ENCODE measurements at regions not wholly inside any gene's neighbourhood (a gene's known extent, or its start where the extent isn't known, plus 50 kb on each side); places are given as distances from the start of the nearest gene placed in this dataset.
"Not testable (repeated sequence)": the region's sequence is repeated elsewhere in the genome, so short reads cannot be mapped to it uniquely, and the experiment has no call there.

- intact Hi-C loops (cut with DNase I; ENCODE audit: low total_unique reads) = not testable (repeated sequence)
Observed at GRCh38 chr1:242985096-242985495, 270.0 kb downstream of the CEP170 start.

GRCh38 chr1:242973341-242973740 is 281.7 kb downstream of the CEP170 start:
- DNase-seq (ENCODE audit: low spot score in 2 of 2); H3K36me3 ChIP-seq; H3K27ac ChIP-seq; H3K9me3 ChIP-seq; intact Hi-C loops (cut with DNase I; ENCODE audit: low total_unique reads); H3K4me3 ChIP-seq; H3K27me3 ChIP-seq; H3K4me1 ChIP-seq: not testable (repeated sequence)

More at GRCh38 chr1:242985096-242985495, 270.0 kb downstream of the CEP170 start:
- DNase-seq (ENCODE audit: low spot score in 2 of 2); H3K27ac ChIP-seq; H3K4me1 ChIP-seq; H3K4me3 ChIP-seq; H3K36me3 ChIP-seq; H3K9me3 ChIP-seq; H3K27me3 ChIP-seq: not testable (repeated sequence)

GRCh38 chr1:242966892-242967291 is 288.2 kb downstream of the CEP170 start:
- Histone ChIP-seq H3K36me3 (no peaks in the 10 kb centered on the region), H3K27ac (no peak overlapping the region), H3K27me3 (no peaks in the 10 kb centered on the region), H3K4me1 (no peaks in the 10 kb centered on the region), H3K9me3 (peaks cover 0 to 6% of the 10 kb centered on the region in 2 donors), H3K4me3 (no peak overlapping the region)
- intact Hi-C loops (cut with DNase I; ENCODE audit: low total_unique reads) = no loop called here
- no peak for TF ChIP-seq POLR2AphosphoS5 (IDR thresholded peaks at IDR 0.05)
- DNase-seq (ENCODE audit: low spot score in 2 of 2) = no peak

- H3K9me3 ChIP-seq; H3K27me3 ChIP-seq; H3K4me3 ChIP-seq; H3K4me1 ChIP-seq; H3K27ac ChIP-seq; H3K36me3 ChIP-seq; intact Hi-C loops (cut with DNase I; ENCODE audit: low total_unique reads); DNase-seq (ENCODE audit: low spot score in 2 of 2): not testable (repeated sequence)
Observed at GRCh38 chr1:242959397-242959796, 295.7 kb downstream of the CEP170 start.

GRCh38 chr1:242954945-242955344 is 300.1 kb downstream of the CEP170 start:
- H3K27ac ChIP-seq, H3K4me1 ChIP-seq: not testable (repeated sequence)

GRCh38 chr1:242946206-242946605 is 308.9 kb downstream of the CEP170 start:
- TF ChIP-seq POLR2A (IDR thresholded peaks at IDR 0.05) (no peak), POLR2AphosphoS5 (IDR thresholded peaks at IDR 0.05) (no peak), CTCF (IDR thresholded peaks at IDR 0.05) (no peak)
- intact Hi-C loops (cut with DNase I; ENCODE audit: low total_unique reads) = no loop called here

More at GRCh38 chr1:242954945-242955344, 300.1 kb downstream of the CEP170 start:
- DNase-seq (ENCODE audit: low spot score in 2 of 2); H3K9me3 ChIP-seq; H3K4me3 ChIP-seq; H3K27me3 ChIP-seq; H3K36me3 ChIP-seq; intact Hi-C loops (cut with DNase I; ENCODE audit: low total_unique reads): not testable (repeated sequence)

GRCh38 chr1:242936725-242937124 is 318.4 kb downstream of the CEP170 start:
- H3K36me3 ChIP-seq; H3K9me3 ChIP-seq; H3K4me3 ChIP-seq; H3K27ac ChIP-seq; intact Hi-C loops (cut with DNase I; ENCODE audit: low total_unique reads); H3K4me1 ChIP-seq; H3K27me3 ChIP-seq; DNase-seq (ENCODE audit: low spot score in 2 of 2): not testable (repeated sequence)

More at GRCh38 chr1:242946206-242946605, 308.9 kb downstream of the CEP170 start:
- Histone ChIP-seq H3K27ac (no peak overlapping the region), H3K4me3 (no peak overlapping the region), H3K36me3 (no peaks in the 10 kb centered on the region), H3K9me3 (no peaks in the 10 kb centered on the region), H3K27me3 (no peaks in the 10 kb centered on the region), H3K4me1 (no peaks in the 10 kb centered on the region)
- DNase-seq (ENCODE audit: low spot score in 2 of 2) = no peak

GRCh38 chr1:242924717-242925116 is 330.4 kb downstream of the CEP170 start:
- intact Hi-C loops (cut with DNase I; ENCODE audit: low total_unique reads) = not testable (repeated sequence)

GRCh38 chr1:242923603-242924002 is 331.5 kb downstream of the CEP170 start:
- DNase-seq (ENCODE audit: low spot score in 2 of 2); H3K4me3 ChIP-seq; intact Hi-C loops (cut with DNase I; ENCODE audit: low total_unique reads); H3K4me1 ChIP-seq; H3K9me3 ChIP-seq; H3K36me3 ChIP-seq; H3K27me3 ChIP-seq; H3K27ac ChIP-seq: not testable (repeated sequence)

More at GRCh38 chr1:242924717-242925116, 330.4 kb downstream of the CEP170 start:
- not testable (repeated sequence) for H3K9me3 ChIP-seq; H3K27me3 ChIP-seq; H3K27ac ChIP-seq; H3K4me3 ChIP-seq; DNase-seq (ENCODE audit: low spot score in 2 of 2); H3K36me3 ChIP-seq; H3K4me1 ChIP-seq

GRCh38 chr1:242914729-242915128 is 340.4 kb downstream of the CEP170 start:
- H3K27me3 ChIP-seq; H3K36me3 ChIP-seq; DNase-seq (ENCODE audit: low spot score in 2 of 2); H3K4me1 ChIP-seq; intact Hi-C loops (cut with DNase I; ENCODE audit: low total_unique reads); H3K4me3 ChIP-seq; H3K9me3 ChIP-seq; H3K27ac ChIP-seq: not testable (repeated sequence)

- DNase-seq (ENCODE audit: low spot score in 2 of 2); H3K27ac ChIP-seq; H3K27me3 ChIP-seq; H3K36me3 ChIP-seq; H3K9me3 ChIP-seq; H3K4me1 ChIP-seq; intact Hi-C loops (cut with DNase I; ENCODE audit: low total_unique reads); H3K4me3 ChIP-seq: not testable (repeated sequence)
Observed at GRCh38 chr1:242912855-242913254, 342.2 kb downstream of the CEP170 start.

- H3K27me3 ChIP-seq; H3K9me3 ChIP-seq; H3K36me3 ChIP-seq; H3K4me3 ChIP-seq; DNase-seq (ENCODE audit: low spot score in 2 of 2); H3K4me1 ChIP-seq; H3K27ac ChIP-seq; intact Hi-C loops (cut with DNase I; ENCODE audit: low total_unique reads): not testable (repeated sequence)
Observed at GRCh38 chr1:242900558-242900957, 354.5 kb downstream of the CEP170 start.

All from breast epithelium (tissue), 4 donors.